Liver (tissue), 8 donors: ENCODE measurements at regions not wholly inside any gene's neighbourhood (a gene's known extent, or its start where the extent isn't known, plus 50 kb on each side); places are given as distances from the start of the nearest gene placed in this dataset.

Experiments
- DNase-seq: peaks from one replicate; pipeline ENCODE4 v3.0.0-alpha.2; 2017; ENCODE audit warnings: low spot score
- H3K27ac ChIP-seq, 2 donors: one replicate each; pipeline ENCODE4 v1.7.0; 2013; ENCODE audit warnings: inconsistent platforms in 2 of 2, low read length in 2 of 2, control low read depth in 1 of 2, low read depth in 1 of 2, mild to moderate bottlenecking in 1 of 2
- H3K27me3 ChIP-seq, 4 donors: one replicate each; pipeline versions ENCODE4 v1.6.1 to v1.7.0; 2013; ENCODE audit warnings: low read length in 3 of 4, inconsistent platforms in 1 of 4, mild to moderate bottlenecking in 1 of 4, moderate library complexity in 1 of 4; ENCODE audit not compliant: control insufficient read depth in 4 of 4, insufficient read depth in 4 of 4
- H3K36me3 ChIP-seq, 4 donors: one replicate each; pipeline versions ENCODE4 v1.6.1 to v1.7.0; 2013; ENCODE audit warnings: low read length in 3 of 4, mild to moderate bottlenecking in 3 of 4, low read depth in 1 of 4, moderate library complexity in 1 of 4; ENCODE audit not compliant: control insufficient read depth in 4 of 4, insufficient read depth in 3 of 4
- H3K4me1 ChIP-seq, 4 donors: one replicate each; pipeline versions ENCODE4 v1.6.1 to v1.7.0; 2013; ENCODE audit warnings: low read length in 3 of 4, mild to moderate bottlenecking in 3 of 4, moderate library complexity in 1 of 4; ENCODE audit not compliant: control insufficient read depth in 4 of 4, insufficient read depth in 4 of 4
- H3K4me3 ChIP-seq, 3 donors: one replicate each; pipeline versions ENCODE4 v1.6.1 to v1.7.0; 2013; ENCODE audit warnings: low read length in 3 of 3, control low read depth in 1 of 3, low read depth in 1 of 3, mild to moderate bottlenecking in 1 of 3
- H3K9ac ChIP-seq, 2 donors: one replicate each; pipeline ENCODE4 v1.7.0; 2013; ENCODE audit warnings: low read length in 2 of 2, mild to moderate bottlenecking in 2 of 2, moderate library complexity in 2 of 2, control low read depth in 1 of 2, low read depth in 1 of 2
- H3K9me3 ChIP-seq, 4 donors: one replicate each; pipeline versions ENCODE4 v1.6.1 to v1.7.0; 2013; ENCODE audit warnings: low read length in 3 of 4; ENCODE audit not compliant: control insufficient read depth in 4 of 4
- CTCF ChIP-seq: fragments of 150-350 bp; IDR thresholded peaks from 2 replicates; pipeline ENCODE4 v1.5.1; 2017; ENCODE audit warnings: improper control_type of control experiment, low read depth, low read length; ENCODE audit not compliant: missing input control
- EGR1 ChIP-seq, 2 donors: IDR thresholded peaks; 2 replicates each; pipeline ENCODE4 v1.6.1; 2016 to 2018; ENCODE audit warnings: antibody characterized with exemption in 2 of 2, low read depth in 2 of 2
- FOXA1 ChIP-seq: IDR thresholded peaks from 2 replicates; pipeline ENCODE4 v1.6.1; 2016; ENCODE audit warnings: antibody characterized with exemption
- HNF4A ChIP-seq, 2 donors: conservative IDR thresholded peaks; 2 replicates each; pipeline ENCODE4 v1.6.1; 2016; ENCODE audit warnings: antibody characterized with exemption in 2 of 2, mild to moderate bottlenecking in 2 of 2
- HNF4G ChIP-seq: IDR thresholded peaks from 2 replicates; pipeline ENCODE4 v1.6.1; 2016; ENCODE audit warnings: antibody characterized with exemption
- MAX ChIP-seq: IDR thresholded peaks from 2 replicates; pipeline ENCODE4 v1.6.1; 2016; ENCODE audit warnings: antibody characterized with exemption
- NR2F2 ChIP-seq: IDR thresholded peaks from 2 replicates; pipeline ENCODE4 v1.6.1; 2016; ENCODE audit warnings: antibody characterized with exemption
- RXRA ChIP-seq, 2 donors: IDR thresholded peaks; 2 replicates each; pipeline ENCODE4 v1.6.1; 2017 to 2018; ENCODE audit warnings: antibody characterized with exemption in 2 of 2, mild to moderate bottlenecking in 1 of 2
- TAF1 ChIP-seq: conservative IDR thresholded peaks from 2 replicates; pipeline ENCODE4 v1.6.1; 2016; ENCODE audit warnings: antibody characterized with exemption, mild to moderate bottlenecking
- ZBTB33 ChIP-seq: IDR thresholded peaks from 2 replicates; pipeline ENCODE4 v1.6.1; 2016; ENCODE audit warnings: antibody characterized with exemption
- WGBS: extraction: QIAGEN DNeasy Blood & Tissue Kit; methylation state at CpG from one replicate; pipeline ENCODE4 v1.1.7; 2013; 5-methylcytosine and 5-hydroxymethylcytosine counted together
- donor health status: healthy.
- donor health status: healthy.
- donor health status: healthy.
- donor health status: healthy.
- donor health status: healthy.

- H3K27me3 ChIP-seq, result peaks cover 0 to under 1% (median 0%) of the 10 kb centered on the region in 4 donors
- H3K4me1 ChIP-seq, result no peaks in the 10 kb centered on the region
- H3K27ac ChIP-seq, result no peak overlapping the region
- TF ChIP-seq CTCF, result no peak
- no peak for TF ChIP-seq NR2F2
- no peak for DNase-seq
- H3K9ac ChIP-seq, result no peak overlapping the region
- no peaks in the 10 kb centered on the region for H3K36me3 ChIP-seq
- no peak overlapping the region for H3K4me3 ChIP-seq
- WGBS, result 73% methylated on average over 7 of the region's 7 CpGs
- H3K9me3 ChIP-seq, result no peaks in the 10 kb centered on the region
Observed at GRCh38 chr3:18016366-18016765, 273.9 kb upstream of the TBC1D5 start.

- WGBS, result 67% methylated on average over 4 of the region's 4 CpGs
- Histone ChIP-seq H3K9me3 (no peaks in the 10 kb centered on the region), H3K9ac (no peak overlapping the region), H3K4me1 (no peaks in the 10 kb centered on the region), H3K4me3 (no peak overlapping the region), H3K27me3 (no peaks in the 10 kb centered on the region), H3K27ac (no peak overlapping the region), H3K36me3 (no peaks in the 10 kb centered on the region)
- TF ChIP-seq NR2F2, result no peak
- TF ChIP-seq HNF4G, result no peak
- TF ChIP-seq CTCF, result no peak
- TF ChIP-seq FOXA1, result no peak
- TF ChIP-seq TAF1, result no peak
- TF ChIP-seq MAX, result no peak
- no peak for DNase-seq
Observed at GRCh38 chr3:18012933-18013332, 270.5 kb upstream of the TBC1D5 start.

GRCh38 chr3:18012436-18012835, 270.0 kb upstream of the TBC1D5 start:
- H3K4me3 ChIP-seq, result no peak overlapping the region
- WGBS, result 51% methylated on average over 2 of the region's 2 CpGs
- TF ChIP-seq HNF4A (conservative IDR thresholded peaks at IDR 0.05), result no peak
- TF ChIP-seq EGR1 (IDR thresholded peaks at IDR 0.05; ENCODE audit: low read depth in 2 of 2), result no peak
- no peak for TF ChIP-seq ZBTB33
- no peak for TF ChIP-seq NR2F2
- no peak for TF ChIP-seq RXRA (IDR thresholded peaks at IDR 0.05)
- H3K36me3 ChIP-seq, result no peaks in the 10 kb centered on the region
- H3K4me1 ChIP-seq, result no peaks in the 10 kb centered on the region
- H3K9ac ChIP-seq, result no peak overlapping the region
- no peak for DNase-seq
- no peak overlapping the region for H3K27ac ChIP-seq
- H3K9me3 ChIP-seq, result no peaks in the 10 kb centered on the region
- no peaks in the 10 kb centered on the region for H3K27me3 ChIP-seq
